ENCODE measurements at regions not wholly inside any gene's neighbourhood (a gene's known extent, or its start where the extent isn't known, plus 50 kb on each side); places are given as distances from the start of the nearest gene placed in this dataset.

DNA sequence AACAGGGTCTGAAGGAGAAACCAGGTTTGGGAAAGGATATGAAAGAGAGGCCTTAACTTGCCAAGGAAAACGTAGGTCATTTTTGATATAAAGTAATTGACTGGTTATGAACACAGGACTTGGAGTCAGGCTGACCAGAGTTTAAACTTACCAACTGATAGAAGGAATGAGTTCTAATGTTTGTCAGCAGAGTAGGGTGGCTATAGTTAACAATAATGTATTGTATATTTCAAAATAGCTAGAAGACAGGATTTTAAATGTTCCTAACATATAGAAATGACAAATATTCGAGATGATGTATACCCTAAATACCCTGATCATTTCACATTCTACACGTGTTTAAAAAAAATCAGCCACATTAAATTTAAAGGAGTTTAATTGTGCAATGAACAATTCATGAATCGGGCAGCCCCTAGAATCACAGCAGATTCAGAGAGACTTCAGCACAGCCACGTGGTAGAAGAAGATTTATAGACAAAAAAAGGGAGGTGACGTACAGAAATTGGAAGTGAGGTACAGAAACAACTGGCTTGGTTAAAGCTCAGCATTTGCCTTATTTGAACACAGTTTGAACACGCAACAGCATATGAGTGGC lies 52.5 kb upstream of the PLEKHG7 start:
- no peak for DNase-seq

DNA sequence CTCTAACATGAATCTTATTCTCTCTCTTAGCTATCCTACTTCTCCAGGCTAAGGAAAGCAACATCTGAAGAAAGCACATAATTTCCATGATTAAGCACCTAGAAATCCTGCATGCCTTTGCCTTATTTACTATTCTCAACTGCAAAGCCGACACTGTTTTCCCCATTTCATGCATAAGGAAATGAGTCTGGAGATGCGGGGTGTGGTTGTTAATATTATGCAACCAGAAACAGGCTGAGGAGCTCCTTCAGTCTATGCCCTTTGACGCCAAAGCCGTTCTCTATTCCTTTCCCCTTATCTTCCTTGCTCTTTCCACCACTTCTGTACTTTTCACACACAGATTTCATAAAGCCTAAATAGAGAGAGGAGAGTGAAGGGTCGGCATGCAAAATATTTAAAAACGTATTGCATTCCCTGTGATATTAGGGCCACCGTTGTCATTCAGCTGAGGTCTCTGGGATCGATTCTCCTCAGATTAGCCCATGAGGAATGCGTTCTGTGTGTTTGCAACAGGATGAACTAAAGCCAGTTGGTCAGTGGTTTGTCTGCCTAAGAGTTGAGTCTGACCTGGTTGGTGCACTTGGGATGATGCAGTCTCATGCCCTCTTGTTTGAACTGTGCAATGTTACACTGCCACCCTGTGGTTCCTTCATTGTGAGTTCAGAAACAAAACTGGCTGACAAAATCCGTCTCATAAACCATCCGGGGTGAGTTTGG lies 53.1 kb upstream of the PLEKHG7 start:
- DNase-seq: peak; percentile 77

DNA sequence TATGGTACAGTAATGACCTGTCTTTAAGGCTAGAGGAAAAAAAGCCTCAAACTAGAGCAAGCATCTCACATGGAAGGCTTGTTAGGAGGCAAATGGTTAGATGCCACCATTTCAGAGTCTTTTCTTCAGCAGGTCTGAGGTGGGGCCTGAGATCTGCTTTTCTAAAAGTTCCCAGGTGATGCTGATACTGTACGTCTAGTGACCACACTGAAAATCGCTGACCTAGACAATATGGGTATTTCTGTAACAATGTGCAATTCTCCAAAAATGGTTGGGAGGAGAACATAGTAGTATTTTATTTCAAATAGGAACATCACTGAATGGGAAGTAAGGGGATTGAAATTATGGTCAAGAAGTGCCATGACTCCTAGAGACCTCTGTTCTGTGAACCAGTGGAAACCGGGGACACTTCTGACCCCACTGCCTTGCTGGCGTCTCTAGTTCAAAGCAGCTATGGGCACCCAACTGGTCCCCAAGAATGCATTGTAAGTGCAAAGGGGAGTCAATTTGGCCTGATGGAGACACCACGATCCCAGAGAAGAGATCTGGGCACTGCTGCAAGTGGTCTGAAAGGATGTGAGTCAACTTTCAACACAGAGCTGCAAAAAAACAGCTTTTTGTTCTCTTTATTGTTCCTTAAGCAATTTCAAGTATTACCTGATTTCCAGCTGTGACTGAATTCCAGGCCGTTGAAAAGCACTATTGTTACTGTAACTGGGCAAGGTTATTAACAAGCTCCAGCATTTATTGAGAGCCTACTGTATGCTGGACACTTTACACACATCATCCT lies 54.4 kb upstream of the PLEKHG7 start:
- DNase-seq: no peak

GRCh38 chr12:92641291-92641690 lies 61.5 kb upstream of the PLEKHG7 start:
- DNase-seq: no peak

GRCh38 chr12:92640691-92641090 lies 62.1 kb upstream of the PLEKHG7 start:
- no peak for DNase-seq

GRCh38 chr12:92639017-92639416 lies 63.8 kb upstream of the PLEKHG7 start:
- no peak for DNase-seq

DNA sequence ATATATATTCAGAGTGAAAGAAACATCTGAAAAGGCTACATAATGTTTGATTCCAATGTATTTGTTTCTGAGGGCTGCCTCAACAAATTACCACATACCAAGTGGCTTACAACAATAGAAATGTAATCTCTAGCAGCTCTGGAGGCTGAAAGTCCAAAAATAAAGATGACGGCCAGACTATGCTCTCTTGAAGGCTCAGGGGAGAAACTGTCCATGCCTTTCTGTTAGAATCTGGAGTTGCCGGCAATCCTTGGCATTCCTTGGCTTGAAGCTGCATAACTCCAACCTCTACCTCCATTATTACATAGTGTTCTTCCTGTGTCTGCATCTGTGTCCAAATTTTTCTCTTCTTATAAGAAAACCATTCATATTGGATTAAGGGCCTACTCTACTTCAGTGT lies 68.1 kb upstream of the PLEKHG7 start:
- DNase-seq: no peak

GRCh38 chr12:92634202-92634601 lies 68.6 kb upstream of the PLEKHG7 start:
- DNase-seq: no peak

DNA sequence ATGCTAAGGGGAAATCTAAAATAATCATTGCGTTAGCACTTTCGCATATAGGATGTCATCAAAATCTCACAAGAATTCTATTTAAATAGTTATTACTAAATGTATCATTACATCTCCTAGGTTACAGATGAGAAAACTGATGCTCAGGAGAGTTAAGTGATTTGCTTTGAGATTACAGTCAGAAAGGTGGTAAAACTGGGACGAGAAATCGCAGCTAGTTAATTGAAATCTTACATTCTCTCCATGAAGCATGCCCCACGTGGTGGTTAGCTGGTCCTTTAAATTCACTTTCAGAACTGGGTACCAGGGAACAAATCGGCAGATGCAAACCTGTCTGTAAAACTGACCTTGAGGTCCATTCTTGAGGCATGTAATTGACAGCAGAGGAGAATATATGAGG lies 71.8 kb upstream of the PLEKHG7 start:
- DNase-seq: no peak

- DNase-seq: no peak
These were observed 73.3 kb upstream of the PLEKHG7 start for GRCh38 chr12:92629349-92630065.

- DNase-seq: no peak
These were observed 74.3 kb upstream of the PLEKHG7 start for GRCh38 chr12:92628476-92628875.

GRCh38 chr12:92627511-92627910 lies 75.3 kb upstream of the PLEKHG7 start:
- no peak for DNase-seq

DNA sequence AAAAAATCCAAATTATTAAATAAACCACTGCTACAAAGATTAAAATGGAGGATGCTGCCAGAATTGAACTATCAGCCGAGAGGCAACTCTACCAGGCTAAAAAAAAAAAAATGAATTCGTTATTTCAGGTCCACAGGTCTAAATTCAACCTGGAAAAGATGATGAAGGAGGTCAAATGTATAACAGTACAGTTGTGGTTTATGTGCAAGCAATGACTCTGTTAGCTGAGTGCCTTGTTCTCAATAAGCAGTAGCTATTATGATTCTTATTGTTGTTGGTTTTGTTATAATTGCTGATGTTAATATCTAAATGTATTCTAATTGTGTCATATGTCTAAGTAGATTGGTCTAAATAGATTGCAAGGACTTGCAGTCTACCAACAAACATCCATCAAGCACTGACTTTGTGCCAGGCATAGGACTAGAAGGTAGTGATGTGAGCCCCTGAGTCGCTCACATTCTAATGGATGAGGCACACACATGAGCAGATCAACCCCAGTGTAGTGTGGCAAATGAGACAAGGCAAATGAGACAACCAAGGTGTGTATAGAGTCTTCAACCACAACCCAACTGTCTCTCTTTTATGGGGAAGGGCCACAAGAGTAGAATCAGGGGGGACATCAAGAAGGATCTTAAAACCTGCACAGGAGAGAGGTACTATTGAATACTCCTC lies 77.0 kb upstream of the PLEKHG7 start:
- DNase-seq: no peak

- DNase-seq: no peak
These were observed 78.6 kb upstream of the PLEKHG7 start for GRCh38 chr12:92624236-92624635.

DNA sequence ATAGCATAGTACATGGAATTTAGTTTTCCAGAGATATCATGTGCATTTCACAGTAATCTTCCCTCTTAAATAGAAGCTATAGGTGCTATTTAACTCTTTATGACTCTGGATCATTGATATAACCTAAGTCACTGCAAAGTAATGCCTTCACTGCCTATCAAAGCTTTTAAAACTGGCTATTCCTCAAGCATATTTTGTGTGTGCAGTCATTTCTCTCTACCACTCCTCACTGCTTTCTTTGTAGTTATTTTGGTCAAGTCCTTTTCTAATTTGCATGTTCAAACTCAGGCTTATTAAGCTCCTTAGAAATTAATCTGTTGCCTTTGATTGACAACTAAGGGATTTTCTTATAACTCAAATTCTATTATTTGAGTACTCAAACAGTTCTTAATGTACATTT lies 79.4 kb upstream of the PLEKHG7 start:
- no peak for DNase-seq

DNA sequence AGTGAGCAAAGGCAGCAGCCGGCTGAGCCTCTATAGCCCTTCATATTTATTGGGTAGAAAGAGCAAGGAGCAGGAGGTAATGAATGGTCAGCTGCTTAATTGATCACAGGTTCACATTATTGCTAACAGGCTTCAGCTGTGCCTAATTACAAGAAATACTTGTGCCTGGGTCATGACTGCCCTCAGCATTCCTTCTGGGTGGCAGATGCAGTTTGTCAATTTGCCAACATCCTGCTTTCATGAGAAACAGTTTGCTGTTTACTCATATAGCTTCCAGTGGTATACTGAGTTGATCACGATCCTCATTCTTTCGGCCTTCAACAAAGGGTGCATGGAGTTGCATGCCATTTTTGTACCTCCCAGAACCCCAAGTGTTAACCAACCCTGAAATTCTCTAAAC lies 81.0 kb upstream of the PLEKHG7 start:
- no peak for DNase-seq

- no peak for DNase-seq
These were observed 81.5 kb upstream of the PLEKHG7 start for GRCh38 chr12:92621312-92621711.

GRCh38 chr12:92619730-92620684 lies 82.8 kb upstream of the PLEKHG7 start:
- no peak for DNase-seq

GRCh38 chr12:92619026-92619425 lies 83.8 kb upstream of the PLEKHG7 start:
- no peak for DNase-seq

DNA sequence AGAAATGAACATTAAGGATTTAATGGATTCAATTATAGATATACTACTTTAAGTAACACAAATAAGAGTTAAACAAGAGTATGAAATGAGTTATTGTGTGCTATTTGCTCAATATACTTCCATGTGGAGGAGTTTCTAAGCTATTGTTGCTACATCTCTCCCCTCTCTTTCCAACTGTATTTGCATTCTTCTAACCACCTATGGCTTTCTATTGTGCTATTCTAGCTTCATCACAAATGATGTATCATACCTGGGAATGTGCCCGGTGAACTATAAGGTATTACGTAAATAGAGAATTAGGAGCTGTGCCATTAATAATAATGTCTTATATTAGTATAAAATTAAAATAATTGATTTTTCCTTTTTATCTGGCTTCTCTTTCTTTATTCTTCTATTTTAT lies 87.1 kb upstream of the PLEKHG7 start:
- no peak for DNase-seq

DNA sequence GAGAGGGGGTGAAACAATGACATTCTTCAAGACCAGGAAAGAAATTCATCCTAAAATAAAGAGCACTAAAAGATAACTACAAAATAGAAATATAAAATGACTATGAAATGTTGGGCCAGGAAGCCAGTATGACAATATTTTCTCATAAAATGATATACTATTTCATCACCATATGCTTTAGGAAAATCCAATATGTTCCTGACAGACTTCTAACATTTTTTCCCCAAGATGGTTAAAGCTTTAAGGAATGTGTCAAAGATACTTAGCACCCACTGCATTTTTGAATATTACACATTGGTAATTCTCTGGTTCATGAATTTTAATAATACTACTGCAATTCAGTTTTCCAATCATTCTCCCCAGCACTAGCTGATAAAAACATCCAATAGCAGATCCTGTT lies 87.7 kb upstream of the PLEKHG7 start:
- DNase-seq: no peak

- no peak for DNase-seq
These were observed 88.3 kb upstream of the PLEKHG7 start for GRCh38 chr12:92614502-92614901.
